ENCODE measurements at regions not wholly inside any gene's neighbourhood (a gene's known extent, or its start where the extent isn't known, plus 50 kb on each side); places are given as distances from the start of the nearest gene placed in this dataset.

- TF ChIP-seq POLR2A (IDR thresholded peaks at IDR 0.05; ENCODE audit: low read depth, low read length) = no peak
- TF ChIP-seq, protein P1, sequence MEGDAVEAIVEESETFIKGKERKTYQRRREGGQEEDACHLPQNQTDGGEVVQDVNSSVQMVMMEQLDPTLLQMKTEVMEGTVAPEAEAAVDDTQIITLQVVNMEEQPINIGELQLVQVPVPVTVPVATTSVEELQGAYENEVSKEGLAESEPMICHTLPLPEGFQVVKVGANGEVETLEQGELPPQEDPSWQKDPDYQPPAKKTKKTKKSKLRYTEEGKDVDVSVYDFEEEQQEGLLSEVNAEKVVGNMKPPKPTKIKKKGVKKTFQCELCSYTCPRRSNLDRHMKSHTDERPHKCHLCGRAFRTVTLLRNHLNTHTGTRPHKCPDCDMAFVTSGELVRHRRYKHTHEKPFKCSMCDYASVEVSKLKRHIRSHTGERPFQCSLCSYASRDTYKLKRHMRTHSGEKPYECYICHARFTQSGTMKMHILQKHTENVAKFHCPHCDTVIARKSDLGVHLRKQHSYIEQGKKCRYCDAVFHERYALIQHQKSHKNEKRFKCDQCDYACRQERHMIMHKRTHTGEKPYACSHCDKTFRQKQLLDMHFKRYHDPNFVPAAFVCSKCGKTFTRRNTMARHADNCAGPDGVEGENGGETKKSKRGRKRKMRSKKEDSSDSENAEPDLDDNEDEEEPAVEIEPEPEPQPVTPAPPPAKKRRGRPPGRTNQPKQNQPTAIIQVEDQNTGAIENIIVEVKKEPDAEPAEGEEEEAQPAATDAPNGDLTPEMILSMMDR (IDR thresholded peaks at IDR 0.05 in 2 of 3, conservative IDR thresholded peaks at IDR 0.05 in 1 of 3; ENCODE audit: control insufficient read depth in 2 of 3, extremely low read depth in 1 of 3, insufficient read depth in 1 of 3, low read depth in 3 of 3, low read length in 3 of 3) = no peak
- TF ChIP-seq, protein P2, sequence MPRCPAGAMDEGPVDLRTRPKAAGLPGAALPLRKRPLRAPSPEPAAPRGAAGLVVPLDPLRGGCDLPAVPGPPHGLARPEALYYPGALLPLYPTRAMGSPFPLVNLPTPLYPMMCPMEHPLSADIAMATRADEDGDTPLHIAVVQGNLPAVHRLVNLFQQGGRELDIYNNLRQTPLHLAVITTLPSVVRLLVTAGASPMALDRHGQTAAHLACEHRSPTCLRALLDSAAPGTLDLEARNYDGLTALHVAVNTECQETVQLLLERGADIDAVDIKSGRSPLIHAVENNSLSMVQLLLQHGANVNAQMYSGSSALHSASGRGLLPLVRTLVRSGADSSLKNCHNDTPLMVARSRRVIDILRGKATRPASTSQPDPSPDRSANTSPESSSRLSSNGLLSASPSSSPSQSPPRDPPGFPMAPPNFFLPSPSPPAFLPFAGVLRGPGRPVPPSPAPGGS (IDR thresholded peaks at IDR 0.05; ENCODE audit: borderline replicate concordance, insufficient read depth, low read depth, low read length, poor library complexity, severe bottlenecking) = no peak
- TF ChIP-seq EGR1 (IDR thresholded peaks at IDR 0.05; ENCODE audit: borderline replicate concordance in 1 of 2, low read depth in 2 of 2, low read length in 2 of 2) = no peak
- no peak for TF ChIP-seq ZNF274 (IDR thresholded peaks at IDR 0.05; ENCODE audit: insufficient read depth, insufficient read length)
- TF ChIP-seq, protein P3, sequence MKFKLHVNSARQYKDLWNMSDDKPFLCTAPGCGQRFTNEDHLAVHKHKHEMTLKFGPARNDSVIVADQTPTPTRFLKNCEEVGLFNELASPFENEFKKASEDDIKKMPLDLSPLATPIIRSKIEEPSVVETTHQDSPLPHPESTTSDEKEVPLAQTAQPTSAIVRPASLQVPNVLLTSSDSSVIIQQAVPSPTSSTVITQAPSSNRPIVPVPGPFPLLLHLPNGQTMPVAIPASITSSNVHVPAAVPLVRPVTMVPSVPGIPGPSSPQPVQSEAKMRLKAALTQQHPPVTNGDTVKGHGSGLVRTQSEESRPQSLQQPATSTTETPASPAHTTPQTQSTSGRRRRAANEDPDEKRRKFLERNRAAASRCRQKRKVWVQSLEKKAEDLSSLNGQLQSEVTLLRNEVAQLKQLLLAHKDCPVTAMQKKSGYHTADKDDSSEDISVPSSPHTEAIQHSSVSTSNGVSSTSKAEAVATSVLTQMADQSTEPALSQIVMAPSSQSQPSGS (IDR thresholded peaks at IDR 0.05; ENCODE audit: low read length) = no peak
- no peak for TF ChIP-seq YY1 (IDR thresholded peaks at IDR 0.05; ENCODE audit: low read depth, low read length)
- no peak for TF ChIP-seq TAF1 (IDR thresholded peaks at IDR 0.05; ENCODE audit: borderline replicate concordance, low read depth, low read length)
- no peak for TF ChIP-seq POLR2AphosphoS5 (IDR thresholded peaks at IDR 0.05; ENCODE audit: low read length)
These were observed 338.1 kb upstream of the LYPLAL1 start for GRCh38 chr1:218835609-218836008.

All from GM12878 (cell line).